Chondrocyte (in vitro differentiated cells): ENCODE measurements at regions not wholly inside any gene's neighbourhood (a gene's known extent, or its start where the extent isn't known, plus 50 kb on each side); places are given as distances from the start of the nearest gene placed in this dataset.

Source experiments
- DNase-seq: peaks from one replicate; pipeline ENCODE4 v3.0.0; 2021; ENCODE audit warnings: mixed read lengths, low spot score
- H3K27ac Mint-ChIP-seq: one replicate; pipeline ENCODE4 v1.8.0; 2021; ENCODE audit warnings: mild to moderate bottlenecking, moderate library complexity, mixed read lengths; ENCODE audit not compliant: unreplicated experiment
- H3K27me3 Mint-ChIP-seq: 2 replicates; pipeline ENCODE4 v1.8.0; 2021; ENCODE audit warnings: low read depth, mixed read lengths
- H3K36me3 Mint-ChIP-seq: 2 replicates; pipeline ENCODE4 v1.8.0; 2021; ENCODE audit warnings: low read depth, mixed read lengths
- H3K4me1 Mint-ChIP-seq: 2 replicates; pipeline ENCODE4 v1.8.0; 2021; ENCODE audit warnings: low read depth, mild to moderate bottlenecking, mixed read lengths
- H3K4me3 Mint-ChIP-seq: one replicate; pipeline ENCODE4 v1.8.0; 2021; ENCODE audit warnings: mild to moderate bottlenecking, moderate library complexity, mixed read lengths; ENCODE audit not compliant: unreplicated experiment
- H3K9me3 Mint-ChIP-seq: 2 replicates; pipeline ENCODE4 v1.8.0; 2021; ENCODE audit warnings: low read depth, mixed read lengths
- CTCF ChIP-seq: fragments of 200-600 bp; sonication (generic); IDR thresholded peaks from 2 replicates; pipeline ENCODE4 v1.5.0; 2021; ENCODE audit warnings: antibody characterized with exemption, mild to moderate bottlenecking, moderate library complexity

DNA sequence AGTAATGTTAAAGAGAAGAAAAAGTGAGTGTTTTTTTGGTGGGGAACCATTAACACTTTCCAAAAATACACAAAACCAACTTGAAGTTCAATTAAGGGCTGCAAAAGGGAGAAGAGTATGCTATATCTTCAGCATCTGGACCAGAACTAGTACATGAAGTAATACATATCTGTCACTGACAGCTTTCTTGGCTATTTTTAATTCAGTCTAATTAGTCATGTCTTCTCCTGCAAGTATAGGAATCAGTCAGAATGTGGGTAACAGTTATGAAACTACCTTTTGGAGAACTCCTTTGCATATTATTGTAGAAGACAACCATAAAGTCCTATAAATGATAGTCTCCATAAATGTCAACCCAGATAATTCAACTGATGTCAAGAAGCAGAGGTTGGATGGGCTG is 901.2 kb downstream of the TTLL7 start:
- peaks cover 31% of the 10 kb centered on the region for H3K4me1 Mint-ChIP-seq
- no peak for DNase-seq
- H3K36me3 Mint-ChIP-seq: no peaks in the 10 kb centered on the region
- H3K9me3 Mint-ChIP-seq: peaks cover 14% of the 10 kb centered on the region
- H3K4me3 Mint-ChIP-seq: no peak overlapping the region
- H3K27me3 Mint-ChIP-seq: no peaks in the 10 kb centered on the region
- no peak overlapping the region for H3K27ac Mint-ChIP-seq
- TF ChIP-seq CTCF: no peak

- H3K9me3 Mint-ChIP-seq: peaks cover 14% of the 10 kb centered on the region
- no peaks in the 10 kb centered on the region for H3K36me3 Mint-ChIP-seq
- H3K4me1 Mint-ChIP-seq: peaks cover 17% of the 10 kb centered on the region
- no peaks in the 10 kb centered on the region for H3K27me3 Mint-ChIP-seq
- no peak for TF ChIP-seq CTCF
- no peak for DNase-seq
- no peak overlapping the region for H3K4me3 Mint-ChIP-seq
- no peak overlapping the region for H3K27ac Mint-ChIP-seq
These were observed 903.4 kb downstream of the TTLL7 start for GRCh38 chr1:83095570-83095969.

DNA sequence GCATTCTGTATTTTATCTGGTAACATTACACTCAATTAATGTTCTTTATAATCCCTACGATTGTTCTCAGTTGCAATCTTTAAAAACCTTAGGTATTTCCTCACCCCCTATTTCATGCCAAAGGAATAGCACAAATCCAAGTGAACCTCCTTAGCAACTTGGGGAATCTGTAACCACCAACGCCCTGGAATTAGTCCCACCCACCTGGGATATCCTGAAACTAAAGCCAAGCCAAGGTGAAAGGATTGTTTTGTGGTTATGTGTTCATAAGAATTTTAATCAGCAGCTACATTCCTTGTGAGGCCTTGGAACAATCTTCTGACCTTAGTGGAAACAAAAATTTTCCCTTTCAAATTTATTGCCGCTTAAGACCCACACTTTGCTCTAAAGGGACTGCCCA is 908.7 kb downstream of the TTLL7 start:
- no peaks in the 10 kb centered on the region for H3K36me3 Mint-ChIP-seq
- H3K9me3 Mint-ChIP-seq: peaks cover 3% of the 10 kb centered on the region
- H3K27me3 Mint-ChIP-seq: no peaks in the 10 kb centered on the region
- no peak overlapping the region for H3K27ac Mint-ChIP-seq
- H3K4me3 Mint-ChIP-seq: no peak overlapping the region
- TF ChIP-seq CTCF: no peak
- peaks cover 10% of the 10 kb centered on the region for H3K4me1 Mint-ChIP-seq
- no peak for DNase-seq

DNA sequence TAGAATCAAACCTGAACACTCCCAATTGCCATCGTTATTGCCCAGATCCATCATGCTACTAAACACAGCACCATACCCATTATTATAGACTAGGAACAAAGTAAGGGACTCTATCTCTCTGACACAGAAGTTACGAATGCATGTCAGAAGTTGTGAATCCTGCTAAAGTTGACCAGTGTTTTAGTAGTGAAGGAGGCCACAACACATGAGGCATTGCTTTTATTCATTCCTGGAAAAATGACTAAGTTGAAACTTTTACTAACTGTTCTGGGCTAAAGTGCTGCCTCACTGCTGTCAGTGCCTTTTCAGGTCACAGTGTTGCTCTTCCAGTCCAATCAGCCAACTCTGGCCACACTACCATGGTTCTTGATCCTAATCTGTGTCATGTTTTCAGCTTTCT is 911.1 kb downstream of the TTLL7 start:
- Mint-ChIP-seq H3K4me3 (no peak overlapping the region), H3K27ac (no peak overlapping the region), H3K9me3 (no peaks in the 10 kb centered on the region)

DNA sequence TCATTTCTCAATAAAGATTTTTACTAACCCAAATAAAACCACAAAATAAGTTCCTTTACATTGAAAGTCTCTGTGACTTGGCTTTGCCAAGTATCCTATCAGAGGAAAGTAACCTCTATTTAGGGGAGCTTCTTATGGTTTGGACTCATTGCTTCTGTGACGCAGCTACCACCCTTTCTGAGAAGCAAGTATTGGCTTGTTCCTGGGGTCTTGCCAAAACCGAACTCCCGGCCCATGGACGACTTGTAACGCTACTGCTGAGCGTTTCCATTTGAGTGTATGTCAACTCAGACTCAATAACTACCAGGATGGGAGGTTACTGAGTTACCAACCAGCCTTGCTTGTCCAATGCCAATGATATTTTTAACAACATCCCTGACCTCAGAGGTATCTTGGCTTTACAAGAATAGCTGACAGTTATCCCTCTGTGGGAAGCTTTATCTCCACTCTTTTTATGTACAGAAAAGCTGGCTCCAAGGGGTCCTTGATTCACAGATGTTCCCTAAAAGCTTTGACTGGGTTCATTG is 911.9 kb downstream of the TTLL7 start:
- no peak for DNase-seq
- no peak for TF ChIP-seq CTCF
- Mint-ChIP-seq H3K27me3 (no peaks in the 10 kb centered on the region), H3K4me1 (peaks cover 7% of the 10 kb centered on the region), H3K9me3 (no peaks in the 10 kb centered on the region), H3K4me3 (no peak overlapping the region), H3K27ac (no peak overlapping the region), H3K36me3 (no peaks in the 10 kb centered on the region)

More for the DNA sequence above, 911.1 kb downstream of the TTLL7 start:
- Mint-ChIP-seq H3K27me3 (no peaks in the 10 kb centered on the region), H3K4me1 (peaks cover 7% of the 10 kb centered on the region), H3K36me3 (no peaks in the 10 kb centered on the region)
- no peak for TF ChIP-seq CTCF
- no peak for DNase-seq
